ENCODE measurements at regions not wholly inside any gene's neighbourhood (a gene's known extent, or its start where the extent isn't known, plus 50 kb on each side); places are given as distances from the start of the nearest gene placed in this dataset.

DNA sequence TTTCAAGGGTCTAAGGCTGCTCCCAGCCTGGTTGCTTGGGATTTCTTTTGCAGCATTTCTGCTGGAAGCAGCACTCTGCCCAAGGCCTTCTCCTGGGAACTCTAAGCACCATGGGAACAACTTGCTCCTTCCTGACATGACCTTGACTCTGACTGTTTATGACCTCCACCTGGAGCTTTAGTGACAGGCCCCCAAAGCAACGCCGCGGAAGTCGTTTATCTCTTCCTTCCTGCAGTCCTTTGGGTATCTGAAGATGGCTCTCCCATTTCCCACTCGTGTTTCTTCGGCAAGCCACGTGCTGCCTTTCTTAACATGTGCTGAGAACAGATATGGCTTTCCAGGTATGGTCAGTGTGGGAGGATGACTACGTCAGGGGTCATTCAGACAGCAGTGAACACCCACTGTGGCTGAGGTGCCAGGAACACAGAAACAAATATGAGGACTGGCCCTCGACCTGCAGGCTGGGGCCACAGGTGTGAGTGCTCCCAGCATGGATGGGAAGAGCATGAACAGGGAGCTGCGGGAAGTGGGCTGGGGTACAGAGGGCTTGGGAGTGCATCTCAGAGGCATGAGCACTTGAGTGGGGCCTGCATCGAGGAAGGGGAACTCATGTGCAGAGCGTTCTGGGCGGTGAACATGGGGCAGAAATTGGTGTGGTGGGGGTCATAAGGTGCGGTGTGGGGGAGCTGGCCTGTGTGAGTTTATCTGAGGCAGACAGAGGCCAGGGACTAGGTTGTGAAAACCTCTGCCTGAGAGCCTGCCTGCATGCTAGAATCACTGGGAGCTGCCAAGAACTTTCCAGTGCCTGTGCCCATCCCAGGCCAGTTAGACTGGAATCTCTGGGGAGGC, 140.5 kb downstream of the TSN start:
- Histone ChIP-seq H3K4me1 (replicated peaks) (no peaks in the 10 kb centered on the region), H3K27me3 (replicated peaks) (no peaks in the 10 kb centered on the region; the same call in 1 of the 2 replicates), H3K9me3 (replicated peaks) (no peaks in the 10 kb centered on the region), H3K4me3 (no peak overlapping the region), H3K27ac (no peak overlapping the region), H3K36me3 (no peaks in the 10 kb centered on the region)
- DNase-seq (ENCODE audit: low read depth in 1 of 2, low spot score in 2 of 2) = no peak

DNA sequence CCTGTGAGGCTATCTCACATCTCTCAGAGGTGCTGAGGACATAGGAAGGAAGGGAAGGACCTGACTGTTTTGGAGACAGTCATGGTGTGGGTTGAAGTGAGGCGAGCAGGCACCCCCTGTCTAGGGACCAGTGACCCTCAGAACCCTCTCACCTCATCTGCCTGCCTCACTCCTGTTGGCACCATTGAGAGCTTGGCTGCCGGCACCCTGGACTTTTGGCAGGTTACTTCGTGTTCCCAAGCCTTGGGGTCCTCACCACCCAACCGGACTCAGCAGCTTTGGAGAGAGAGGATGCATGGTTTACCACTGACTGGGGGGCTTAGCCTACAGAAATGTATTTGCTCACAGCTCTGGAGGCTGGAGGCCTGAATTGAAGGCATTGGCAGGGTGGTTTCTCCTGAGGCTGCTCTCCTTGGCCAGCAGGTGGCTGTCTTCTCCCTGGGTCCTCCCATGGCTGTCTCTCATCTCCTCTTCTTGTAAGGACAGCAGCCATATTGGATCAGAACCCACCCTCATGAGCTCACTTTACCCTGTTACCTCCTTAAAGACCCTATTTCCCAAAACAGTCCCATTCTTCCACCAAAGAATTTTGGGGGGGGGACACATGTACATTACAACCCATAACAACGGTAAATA, 142.0 kb downstream of the TSN start:
- peak in 1 of 2 experiments; percentile 5 for DNase-seq (ENCODE audit: low read depth in 1 of 2, low spot score in 2 of 2)
- no peaks in the 10 kb centered on the region for H3K27me3 ChIP-seq (replicated peaks)
- H3K4me1 ChIP-seq (replicated peaks) = no peaks in the 10 kb centered on the region
- H3K27ac ChIP-seq = no peak overlapping the region
- H3K4me3 ChIP-seq = no peak overlapping the region
- H3K9me3 ChIP-seq (replicated peaks) = no peaks in the 10 kb centered on the region
- H3K36me3 ChIP-seq = no peaks in the 10 kb centered on the region

DNA sequence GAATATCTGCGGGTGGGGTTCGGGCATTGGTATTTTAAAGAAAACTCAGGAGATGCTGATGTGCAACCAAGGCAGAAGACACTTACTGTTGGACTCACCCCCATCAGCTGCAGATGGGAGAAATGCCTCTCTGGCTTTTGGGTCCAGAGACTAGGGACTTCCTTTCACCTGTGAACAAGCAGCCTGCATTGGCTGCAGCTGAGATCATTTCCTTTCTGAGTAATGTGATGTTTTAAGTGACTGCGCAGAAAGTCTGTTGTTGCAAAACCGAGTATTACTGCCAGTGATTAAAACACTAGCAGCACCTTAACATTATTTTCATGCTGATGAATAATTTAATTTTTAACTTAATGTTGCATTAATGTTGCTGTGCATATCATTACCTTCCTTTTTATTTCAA, 143.0 kb downstream of the TSN start:
- Histone ChIP-seq H3K27me3 (replicated peaks) (no peaks in the 10 kb centered on the region), H3K36me3 (no peaks in the 10 kb centered on the region), H3K27ac (no peak overlapping the region), H3K4me3 (no peak overlapping the region), H3K9me3 (replicated peaks) (no peaks in the 10 kb centered on the region), H3K4me1 (replicated peaks) (no peaks in the 10 kb centered on the region)
- DNase-seq (ENCODE audit: low read depth in 1 of 2, low spot score in 2 of 2) = no peak

DNA sequence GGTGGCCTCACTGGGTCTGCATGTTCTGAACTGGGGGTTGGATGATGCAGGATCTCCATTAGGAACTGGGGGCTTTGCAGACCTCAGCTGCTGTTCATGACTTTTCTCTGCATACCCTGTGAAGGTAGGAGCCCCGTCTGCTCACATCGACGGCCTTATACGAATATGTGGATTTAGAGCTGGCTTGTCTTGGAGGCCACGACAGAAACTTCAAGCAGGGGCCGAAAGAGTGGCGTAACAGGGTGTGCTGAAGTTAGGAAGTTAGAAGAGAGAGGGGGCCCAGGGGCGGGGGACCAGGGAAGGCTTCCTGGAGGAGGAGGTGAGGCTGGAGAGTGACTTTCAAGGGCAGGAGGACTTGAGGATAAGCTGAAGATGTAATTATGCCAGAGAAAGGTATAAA, 144.9 kb downstream of the TSN start:
- no peaks in the 10 kb centered on the region for H3K4me1 ChIP-seq (replicated peaks)
- no peak for DNase-seq (ENCODE audit: low read depth in 1 of 2, low spot score in 2 of 2)
- no peak overlapping the region for H3K4me3 ChIP-seq
- H3K27me3 ChIP-seq (replicated peaks) = peaks cover 7% of the 10 kb centered on the region; the same call in 1 of the 2 replicates
- no peaks in the 10 kb centered on the region for H3K9me3 ChIP-seq (replicated peaks)
- H3K27ac ChIP-seq = no peak overlapping the region
- H3K36me3 ChIP-seq = no peaks in the 10 kb centered on the region

DNA sequence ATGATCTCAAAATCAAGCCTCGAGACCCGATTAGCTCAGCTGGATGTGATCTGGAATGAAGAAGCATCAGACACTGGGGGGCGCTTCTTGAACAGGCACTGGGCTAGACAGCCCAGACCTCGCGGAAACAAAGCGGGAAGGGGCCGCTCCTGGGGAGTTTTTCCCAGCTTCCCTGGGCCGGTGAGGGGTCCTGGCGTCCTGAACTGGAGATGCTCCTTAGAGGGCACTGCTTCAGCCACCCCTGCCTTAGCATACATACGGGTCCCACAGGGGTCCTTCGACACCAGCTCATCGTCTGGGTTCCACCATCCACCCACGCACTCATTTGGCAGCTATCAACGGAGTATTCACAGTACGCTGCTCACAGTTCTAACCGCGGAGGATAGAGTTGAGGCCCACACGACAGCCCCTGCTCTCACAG, 146.7 kb downstream of the TSN start:
- DNase-seq (ENCODE audit: low read depth in 1 of 2, low spot score in 2 of 2) = no peak
- no peaks in the 10 kb centered on the region for H3K9me3 ChIP-seq (replicated peaks)
- H3K4me1 ChIP-seq (replicated peaks) = no peaks in the 10 kb centered on the region
- H3K27ac ChIP-seq = no peak overlapping the region
- H3K36me3 ChIP-seq = no peaks in the 10 kb centered on the region
- H3K27me3 ChIP-seq (replicated peaks) = peaks cover 7% of the 10 kb centered on the region; the same call in 1 of the 2 replicates
- H3K4me3 ChIP-seq = no peak overlapping the region

DNA sequence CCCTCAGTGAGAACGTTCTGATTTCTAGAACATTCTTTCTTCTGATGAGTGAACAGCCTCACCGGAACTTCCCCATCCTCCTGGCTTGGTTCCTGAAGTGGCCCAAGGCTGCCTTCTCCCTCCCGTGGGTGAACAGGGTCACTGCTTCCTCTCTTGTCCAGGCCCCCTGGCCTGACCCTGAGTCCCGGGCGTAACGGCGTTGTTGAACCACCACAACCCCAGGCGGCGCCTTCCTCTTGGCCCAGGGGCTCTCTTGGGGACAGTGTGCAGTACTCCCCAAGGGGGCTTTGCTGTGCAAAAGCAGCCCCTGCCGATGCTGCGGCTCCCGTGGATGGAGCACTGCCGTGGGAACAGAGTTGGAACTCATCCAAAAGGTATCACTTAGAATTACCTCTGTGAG, 147.2 kb downstream of the TSN start:
- Histone ChIP-seq H3K27ac (no peak overlapping the region), H3K36me3 (no peaks in the 10 kb centered on the region), H3K4me3 (no peak overlapping the region), H3K4me1 (replicated peaks) (no peaks in the 10 kb centered on the region), H3K27me3 (replicated peaks) (peaks cover 7% of the 10 kb centered on the region; the same call in 1 of the 2 replicates), H3K9me3 (replicated peaks) (no peaks in the 10 kb centered on the region)
- DNase-seq (ENCODE audit: low read depth in 1 of 2, low spot score in 2 of 2) = no peak

DNA sequence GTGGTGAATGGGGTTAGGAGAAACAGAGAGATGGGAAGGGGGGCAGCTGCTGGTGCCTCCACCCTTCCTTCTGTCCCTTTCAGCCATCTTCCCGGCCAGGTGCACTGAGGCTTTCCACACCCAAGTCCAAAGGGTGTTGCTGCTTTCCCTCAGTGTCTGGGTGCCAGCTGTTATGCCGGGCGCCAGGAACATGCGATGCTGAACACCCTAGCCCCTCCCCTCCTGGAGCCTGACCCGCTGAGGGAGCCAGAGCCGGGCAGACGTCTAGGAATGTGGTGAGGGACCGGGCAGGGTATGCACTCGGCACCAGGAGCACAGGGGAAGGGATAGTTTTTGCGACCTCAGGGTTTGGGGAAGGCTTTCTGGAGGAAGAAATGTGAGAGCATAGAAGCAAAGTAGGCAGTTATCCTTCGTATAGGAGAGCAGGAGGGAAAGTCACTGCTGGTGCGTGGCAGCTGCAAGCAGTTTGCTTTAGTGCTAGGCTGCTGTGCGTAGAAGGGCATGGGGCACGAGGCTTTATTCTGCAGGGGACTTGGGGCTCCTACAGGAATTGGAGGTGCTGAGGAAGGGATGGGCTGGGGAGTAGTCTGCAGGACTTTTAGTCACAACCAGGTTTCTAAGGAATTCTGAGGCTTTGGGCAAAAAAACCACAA, 147.7 kb downstream of the TSN start:
- H3K4me1 ChIP-seq (replicated peaks) = no peaks in the 10 kb centered on the region
- no peak for DNase-seq (ENCODE audit: low read depth in 1 of 2, low spot score in 2 of 2)
- H3K9me3 ChIP-seq (replicated peaks) = no peaks in the 10 kb centered on the region
- peaks cover 7% of the 10 kb centered on the region; the same call in 1 of the 2 replicates for H3K27me3 ChIP-seq (replicated peaks)
- no peaks in the 10 kb centered on the region for H3K36me3 ChIP-seq
- H3K27ac ChIP-seq = no peak overlapping the region
- no peak overlapping the region for H3K4me3 ChIP-seq

DNA sequence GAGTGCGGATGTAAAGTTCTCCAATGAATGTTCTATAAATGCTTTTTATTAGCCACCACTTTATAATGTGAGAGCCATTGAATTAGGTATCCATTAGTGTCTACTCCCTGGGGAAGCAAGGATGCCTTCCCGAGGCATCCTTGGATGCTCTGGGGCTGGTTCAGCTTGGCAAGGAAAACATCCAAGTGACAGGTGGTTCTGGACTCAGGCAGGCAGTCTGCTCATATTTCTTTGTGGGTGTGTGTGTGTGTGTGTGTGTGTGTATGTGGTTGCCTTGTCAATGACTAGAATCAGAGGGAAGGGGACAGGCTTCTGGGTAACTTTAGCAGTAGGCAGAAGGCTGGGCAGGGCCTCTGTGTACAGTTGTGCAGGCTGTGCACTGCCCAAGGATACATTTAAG, 149.2 kb downstream of the TSN start:
- Histone ChIP-seq H3K36me3 (no peaks in the 10 kb centered on the region), H3K27ac (no peak overlapping the region), H3K27me3 (replicated peaks) (peaks cover 11% of the 10 kb centered on the region), H3K4me3 (no peak overlapping the region), H3K9me3 (replicated peaks) (no peaks in the 10 kb centered on the region), H3K4me1 (replicated peaks) (no peaks in the 10 kb centered on the region)
- DNase-seq (ENCODE audit: low read depth in 1 of 2, low spot score in 2 of 2) = no peak

DNA sequence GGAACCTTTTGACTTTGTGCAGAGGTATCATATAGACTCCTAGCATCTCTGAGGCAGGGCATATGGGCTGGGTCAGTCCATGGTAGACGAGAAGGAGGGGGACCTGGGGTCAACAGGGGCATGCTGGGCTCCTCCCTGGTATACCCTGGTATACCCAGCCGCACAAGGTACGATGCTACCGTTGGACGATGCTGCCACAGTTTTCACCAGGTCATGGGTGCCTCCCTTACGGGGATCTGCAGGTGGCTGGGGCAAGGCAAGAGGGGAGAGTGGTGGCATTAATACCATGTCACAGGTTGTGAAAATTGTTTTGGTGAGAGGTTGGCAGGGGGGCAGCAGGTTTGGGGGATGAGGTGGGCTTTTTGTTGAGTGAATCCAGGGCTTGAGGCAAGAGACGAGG, 149.8 kb downstream of the TSN start:
- Histone ChIP-seq H3K27ac (no peak overlapping the region), H3K4me1 (replicated peaks) (no peaks in the 10 kb centered on the region), H3K9me3 (replicated peaks) (no peaks in the 10 kb centered on the region), H3K27me3 (replicated peaks) (peaks cover 16% of the 10 kb centered on the region), H3K4me3 (no peak overlapping the region), H3K36me3 (no peaks in the 10 kb centered on the region)
- DNase-seq (ENCODE audit: low read depth in 1 of 2, low spot score in 2 of 2) = no peak

DNA sequence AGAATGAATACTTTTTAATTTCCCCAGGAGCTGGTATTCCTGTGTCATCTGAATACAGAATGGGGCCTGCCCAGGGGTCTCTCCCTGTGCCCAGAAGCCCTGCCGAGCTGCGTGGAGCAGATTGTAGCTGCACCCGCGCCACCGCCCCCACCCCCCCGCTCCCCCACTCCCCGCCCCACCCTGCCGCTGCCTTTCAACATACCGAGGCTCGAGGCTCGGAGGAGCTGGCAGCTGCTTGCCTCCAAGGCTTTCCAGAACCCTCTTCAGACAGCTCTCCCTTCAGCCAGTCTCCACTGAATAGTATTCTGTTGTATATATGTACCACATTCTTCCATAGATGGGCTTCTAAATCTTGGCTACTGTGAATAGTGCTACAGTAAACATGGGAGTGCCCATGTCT, 150.7 kb downstream of the TSN start:
- Histone ChIP-seq H3K27me3 (replicated peaks) (peaks cover 25% of the 10 kb centered on the region), H3K27ac (no peak overlapping the region), H3K36me3 (no peaks in the 10 kb centered on the region), H3K9me3 (replicated peaks) (no peaks in the 10 kb centered on the region), H3K4me1 (replicated peaks) (no peaks in the 10 kb centered on the region), H3K4me3 (no peak overlapping the region)
- DNase-seq (ENCODE audit: low read depth in 1 of 2, low spot score in 2 of 2) = no peak

DNA sequence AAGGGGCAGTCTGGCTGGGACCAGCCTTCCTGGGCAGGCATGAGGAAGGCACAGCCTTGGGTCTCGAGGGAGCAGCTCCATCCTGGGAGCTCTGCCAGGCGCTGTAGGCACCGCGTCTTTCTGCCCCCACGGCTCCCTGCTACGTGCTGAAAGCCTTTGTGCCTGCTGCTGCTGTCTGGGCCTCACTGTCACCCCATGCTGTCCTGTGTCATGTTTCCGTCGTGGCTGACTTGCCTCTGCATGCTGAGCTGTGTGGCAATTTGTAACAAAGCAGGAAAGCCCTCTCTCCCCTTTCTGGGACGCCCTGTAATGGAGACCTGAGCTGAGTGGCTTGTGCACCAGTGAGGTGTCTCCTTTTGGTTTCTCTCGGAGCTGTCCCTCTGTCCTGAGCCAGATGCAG, 152.5 kb downstream of the TSN start:
- Histone ChIP-seq H3K4me3 (no peak overlapping the region), H3K4me1 (replicated peaks) (no peaks in the 10 kb centered on the region), H3K27ac (no peak overlapping the region), H3K9me3 (replicated peaks) (no peaks in the 10 kb centered on the region; the same call in 1 of the 2 replicates), H3K36me3 (no peaks in the 10 kb centered on the region), H3K27me3 (replicated peaks) (peaks cover 31% of the 10 kb centered on the region)
- DNase-seq (ENCODE audit: low read depth in 1 of 2, low spot score in 2 of 2) = no peak

DNA sequence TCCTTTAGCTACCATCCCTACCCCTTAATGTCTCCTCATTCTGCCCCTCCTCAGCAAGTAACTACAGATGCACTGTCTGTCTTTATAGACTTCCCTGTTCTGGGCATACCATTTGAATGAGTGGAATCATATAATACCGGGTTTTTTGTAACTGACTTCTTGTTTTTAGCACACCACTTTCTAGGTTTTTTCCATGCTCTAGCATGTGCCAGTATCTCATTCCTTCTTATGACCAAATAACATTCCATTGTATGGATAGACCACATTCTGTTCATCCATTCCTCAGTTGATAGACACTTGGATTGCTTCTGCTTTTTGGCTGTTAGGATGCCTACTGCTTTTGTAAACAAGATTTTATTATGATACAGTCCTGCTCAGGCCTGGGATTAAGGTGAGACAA, 154.7 kb downstream of the TSN start:
- DNase-seq (ENCODE audit: low read depth in 1 of 2, low spot score in 2 of 2) = no peak
- H3K4me3 ChIP-seq = no peak overlapping the region
- no peaks in the 10 kb centered on the region; the same call in 1 of the 2 replicates for H3K9me3 ChIP-seq (replicated peaks)
- H3K4me1 ChIP-seq (replicated peaks) = no peaks in the 10 kb centered on the region
- H3K27ac ChIP-seq = no peak overlapping the region
- H3K27me3 ChIP-seq (replicated peaks) = peaks cover 25% of the 10 kb centered on the region
- no peaks in the 10 kb centered on the region for H3K36me3 ChIP-seq

DNA sequence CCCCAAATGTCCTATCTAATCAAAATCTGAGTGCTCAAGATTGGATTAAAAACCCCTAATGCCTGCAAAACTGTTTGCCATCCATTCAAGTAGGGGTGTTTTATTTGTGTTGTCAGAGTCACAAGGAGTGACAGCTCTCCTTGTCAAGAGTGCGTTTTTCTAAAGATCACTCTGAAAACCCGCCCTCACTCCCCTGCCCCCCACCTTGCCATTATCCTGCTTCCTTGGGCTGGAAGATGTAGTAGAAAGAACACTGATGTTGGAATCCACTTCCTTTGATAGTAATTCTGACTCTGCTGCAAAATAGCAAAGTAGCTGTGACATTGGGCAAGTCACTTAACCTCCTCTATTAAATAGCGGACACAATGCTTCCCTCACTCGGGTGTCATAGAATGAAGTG, 155.6 kb downstream of the TSN start:
- Histone ChIP-seq H3K4me3 (no peak overlapping the region), H3K27me3 (replicated peaks) (peaks cover 25% of the 10 kb centered on the region), H3K4me1 (replicated peaks) (no peaks in the 10 kb centered on the region), H3K27ac (no peak overlapping the region), H3K9me3 (replicated peaks) (no peaks in the 10 kb centered on the region; the same call in 1 of the 2 replicates), H3K36me3 (no peaks in the 10 kb centered on the region)
- DNase-seq (ENCODE audit: low read depth in 1 of 2, low spot score in 2 of 2) = no peak

DNA sequence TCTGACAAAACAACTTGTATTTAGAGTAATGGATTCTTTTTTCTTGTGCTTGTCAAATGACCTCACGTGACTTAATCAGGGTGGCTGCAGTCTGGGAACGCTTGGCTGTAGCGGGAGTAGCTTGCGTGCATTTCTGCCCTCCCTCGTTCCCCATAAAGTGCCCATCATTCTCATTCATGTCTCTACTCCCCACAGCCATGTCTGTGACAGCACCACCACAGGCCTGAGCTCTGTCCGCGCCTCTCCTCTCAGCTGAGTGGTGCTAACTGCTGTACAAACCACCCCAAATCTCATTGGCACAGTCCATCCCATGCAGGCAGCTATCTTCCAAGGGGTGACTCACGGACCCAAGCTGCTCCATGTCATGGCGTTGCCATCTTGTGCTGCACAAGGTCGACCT, 161.7 kb downstream of the TSN start:
- H3K4me1 ChIP-seq (replicated peaks) = no peaks in the 10 kb centered on the region
- peaks cover 6% of the 10 kb centered on the region for H3K27me3 ChIP-seq (replicated peaks)
- H3K4me3 ChIP-seq = no peak overlapping the region
- no peak for DNase-seq (ENCODE audit: low read depth in 1 of 2, low spot score in 2 of 2)
- no peaks in the 10 kb centered on the region for H3K9me3 ChIP-seq (replicated peaks)
- no peaks in the 10 kb centered on the region for H3K36me3 ChIP-seq
- no peak overlapping the region for H3K27ac ChIP-seq

Measured in SJSA1 (cell line).